ENCODE measurements at regions not wholly inside any gene's neighbourhood (a gene's known extent, or its start where the extent isn't known, plus 50 kb on each side); places are given as distances from the start of the nearest gene placed in this dataset.

- no peak for TF ChIP-seq POLR2A (IDR thresholded peaks at IDR 0.05)
- no peak for TF ChIP-seq CTCF (IDR thresholded peaks at IDR 0.05)
Observed at GRCh38 chr10:1874533-1874932, 137.2 kb upstream of the ADARB2 start.
